CD14-positive monocyte (primary cell): ENCODE measurements at regions not wholly inside any gene's neighbourhood (a gene's known extent, or its start where the extent isn't known, plus 50 kb on each side); places are given as distances from the start of the nearest gene placed in this dataset.

Experiments
- DNase-seq, 3 donors: peaks; one replicate each; pipeline ENCODE4 v3.0.0-alpha.2; 2011 to 2022
- H2AFZ ChIP-seq: 2 replicates; pipeline ENCODE4 v1.6.0; 2012; ENCODE audit warnings: mild to moderate bottlenecking, low read depth, low read length, inconsistent platforms; ENCODE audit not compliant: insufficient read depth, poor library complexity, severe bottlenecking
- H3K27ac ChIP-seq, 2 donors: 1 replicate in 1 of 2; 2 replicates in 1 of 2; pipeline ENCODE4 v1.5.1; 2012 to 2013; ENCODE audit warnings: low read length in 2 of 2, control low read depth in 1 of 2, inconsistent platforms in 1 of 2, low read depth in 1 of 2, mild to moderate bottlenecking in 1 of 2
- H3K27me3 ChIP-seq, 2 donors: one replicate each; pipeline versions ENCODE4 v1.6.0 to v1.6.1; 2011 to 2013; ENCODE audit warnings: low read length in 2 of 2; ENCODE audit not compliant: control insufficient read depth in 2 of 2, insufficient read depth in 2 of 2
- H3K36me3 ChIP-seq, 2 donors: replicated peaks in 1 of 2; 1 replicate in 1 of 2; 2 replicates in 1 of 2; pipeline versions ENCODE4 v1.5.1 to v1.6.1; 2012 to 2013; ENCODE audit warnings: low read length in 2 of 2, control low read depth in 1 of 2, inconsistent platforms in 1 of 2, mild to moderate bottlenecking in 1 of 2; ENCODE audit not compliant: insufficient read depth in 2 of 2, control insufficient read depth in 1 of 2
- H3K4me1 ChIP-seq, 2 donors: 1 replicate in 1 of 2; 2 replicates in 1 of 2; pipeline versions ENCODE4 v1.5.1 to v1.6.1; 2012 to 2013; ENCODE audit warnings: low read length in 2 of 2, control low read depth in 1 of 2, inconsistent platforms in 1 of 2, mild to moderate bottlenecking in 1 of 2, moderate library complexity in 1 of 2; ENCODE audit not compliant: insufficient read depth in 2 of 2, control insufficient read depth in 1 of 2
- H3K4me2 ChIP-seq: replicated peaks from 2 replicates; pipeline ENCODE3; 2012; ENCODE audit warnings: low read length, moderate library complexity, mild to moderate bottlenecking; ENCODE audit not compliant: poor library complexity, severe bottlenecking; ENCODE audit errors: extremely low read depth
- H3K4me3 ChIP-seq, 3 experiments: fragments of 200-600 bp in 1 of 3; sonication (generic) in 1 of 3; replicated peaks in 1 of 3; 1 replicate in 2 of 3; 2 replicates in 1 of 3; pipeline ENCODE4 v1.5.1; 2011 to 2013; ENCODE audit warnings: low read length in 3 of 3, mild to moderate bottlenecking in 3 of 3, control low read depth in 2 of 3, low read depth in 2 of 3, inconsistent platforms in 1 of 3, moderate library complexity in 1 of 3
- H3K79me2 ChIP-seq: 2 replicates; pipeline ENCODE4 v1.6.0; 2012; ENCODE audit warnings: mild to moderate bottlenecking, control low read depth, inconsistent platforms, low read length, moderate library complexity; ENCODE audit not compliant: insufficient read depth
- H3K9ac ChIP-seq: 2 replicates; pipeline ENCODE4 v1.6.0; 2017; ENCODE audit warnings: low read length, mild to moderate bottlenecking; ENCODE audit not compliant: insufficient read depth, poor library complexity, severe bottlenecking
- H3K9me3 ChIP-seq, 2 donors: replicated peaks in 1 of 2; 1 replicate in 1 of 2; 2 replicates in 1 of 2; pipeline versions ENCODE4 v1.5.1 to v1.6.1; 2012 to 2013; ENCODE audit warnings: low read length in 2 of 2, control low read depth in 1 of 2; ENCODE audit not compliant: control insufficient read depth in 1 of 2, insufficient read depth in 1 of 2
- H4K20me1 ChIP-seq: 2 replicates; pipeline ENCODE4 v1.6.0; 2012; ENCODE audit warnings: mild to moderate bottlenecking, low read length, control low read depth, moderate library complexity; ENCODE audit not compliant: insufficient read depth
- H3K27ac Mint-ChIP-seq, 7 donors: one replicate each; pipeline ENCODE4 v1.8.0; 2020; ENCODE audit warnings: mild to moderate bottlenecking in 7 of 7, mixed read lengths in 7 of 7, moderate library complexity in 6 of 7, inconsistent platforms in 2 of 7
- H3K27me3 Mint-ChIP-seq, 3 donors: one replicate each; pipeline ENCODE4 v1.8.0; 2021 to 2022; ENCODE audit warnings: low read depth in 3 of 3, mild to moderate bottlenecking in 3 of 3, mixed read lengths in 3 of 3, moderate library complexity in 3 of 3, inconsistent platforms in 1 of 3
- H3K36me3 Mint-ChIP-seq, 2 donors: one replicate each; pipeline ENCODE4 v1.8.0; 2020; ENCODE audit warnings: mixed read lengths in 2 of 2, inconsistent platforms in 1 of 2, mild to moderate bottlenecking in 1 of 2
- H3K4me1 Mint-ChIP-seq: one replicate; pipeline ENCODE4 v1.8.0; 2020; ENCODE audit warnings: mild to moderate bottlenecking, mixed read lengths
- H3K4me3 Mint-ChIP-seq, 2 donors: one replicate each; pipeline ENCODE4 v1.8.0; 2020; ENCODE audit warnings: mild to moderate bottlenecking in 2 of 2, mixed read lengths in 2 of 2, moderate library complexity in 1 of 2
- H3K9me3 Mint-ChIP-seq, 7 donors: one replicate each; pipeline ENCODE4 v1.8.0; 2020 to 2022; ENCODE audit warnings: mixed read lengths in 7 of 7, mild to moderate bottlenecking in 6 of 7, moderate library complexity in 6 of 7, inconsistent platforms in 2 of 7
- WGBS: methylation state at CpG from one replicate; pipeline ENCODE4 v1.1.5; 2013; ENCODE audit warnings: missing lambda C conversion rate; ENCODE audit not compliant: insufficient coverage; 5-methylcytosine and 5-hydroxymethylcytosine counted together
- intact Hi-C, 2 donors: fragments of 100-400 bp; cut with micrococcal nuclease; formaldehyde crosslinking; loops; one replicate each; pipeline versions ENCODE4 v1.15.0 to v1.15.1; 2023
- TF ChIP-seq, protein P1 (sequence below): fragments of 200-600 bp; IDR thresholded peaks from one replicate; pipeline ENCODE4 v1.8.0; 2022; ENCODE audit warnings: antibody characterized with exemption, mild to moderate bottlenecking

DNA sequence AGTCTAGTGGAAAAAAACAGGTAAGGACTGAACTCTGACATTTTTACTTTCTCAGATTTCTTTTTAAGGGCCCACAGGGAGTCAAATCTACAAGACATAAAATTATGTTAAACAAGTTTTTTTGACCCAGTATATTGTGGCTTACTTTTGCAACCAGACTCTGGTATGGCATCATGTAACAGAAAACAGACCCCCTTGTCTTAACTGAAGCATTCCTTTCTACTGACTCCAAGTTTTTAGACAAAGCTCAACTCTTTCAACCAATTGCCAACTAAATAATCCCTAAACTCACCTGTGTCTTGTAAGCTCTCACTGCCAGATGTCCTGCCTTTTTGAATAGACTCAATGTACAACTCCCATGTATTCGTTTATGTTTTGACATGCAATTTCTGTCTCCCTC lies 64.3 kb downstream of the FASLG start:
- no peak for DNase-seq
- no peak overlapping the region for H3K4me3 ChIP-seq
- no peak overlapping the region for H3K9ac ChIP-seq
- Mint-ChIP-seq H3K4me1 (peaks cover 45% of the 10 kb centered on the region), H3K36me3 (peaks cover 0 to 2% of the 10 kb centered on the region in 2 donors), H3K27me3 (peaks cover 0 to 6% (median 0%) of the 10 kb centered on the region in 3 donors), H3K9me3 (peaks cover 1 to 7% (median 5%) of the 10 kb centered on the region in 7 donors), H3K27ac (no peak overlapping the region), H3K4me3 (no peak overlapping the region)
- no peaks in the 10 kb centered on the region for H3K36me3 ChIP-seq
- WGBS: 88% methylated on average over 1 of the region's 1 CpG
- no peaks in the 10 kb centered on the region for H3K79me2 ChIP-seq
- no peak overlapping the region for H3K4me2 ChIP-seq
- H3K4me1 ChIP-seq: peaks cover 31 to 34% of the 10 kb centered on the region in 2 donors
- no peaks in the 10 kb centered on the region for H3K27me3 ChIP-seq
- peaks cover 3 to 6% of the 10 kb centered on the region in 2 donors for H3K9me3 ChIP-seq
- TF ChIP-seq, protein P1, sequence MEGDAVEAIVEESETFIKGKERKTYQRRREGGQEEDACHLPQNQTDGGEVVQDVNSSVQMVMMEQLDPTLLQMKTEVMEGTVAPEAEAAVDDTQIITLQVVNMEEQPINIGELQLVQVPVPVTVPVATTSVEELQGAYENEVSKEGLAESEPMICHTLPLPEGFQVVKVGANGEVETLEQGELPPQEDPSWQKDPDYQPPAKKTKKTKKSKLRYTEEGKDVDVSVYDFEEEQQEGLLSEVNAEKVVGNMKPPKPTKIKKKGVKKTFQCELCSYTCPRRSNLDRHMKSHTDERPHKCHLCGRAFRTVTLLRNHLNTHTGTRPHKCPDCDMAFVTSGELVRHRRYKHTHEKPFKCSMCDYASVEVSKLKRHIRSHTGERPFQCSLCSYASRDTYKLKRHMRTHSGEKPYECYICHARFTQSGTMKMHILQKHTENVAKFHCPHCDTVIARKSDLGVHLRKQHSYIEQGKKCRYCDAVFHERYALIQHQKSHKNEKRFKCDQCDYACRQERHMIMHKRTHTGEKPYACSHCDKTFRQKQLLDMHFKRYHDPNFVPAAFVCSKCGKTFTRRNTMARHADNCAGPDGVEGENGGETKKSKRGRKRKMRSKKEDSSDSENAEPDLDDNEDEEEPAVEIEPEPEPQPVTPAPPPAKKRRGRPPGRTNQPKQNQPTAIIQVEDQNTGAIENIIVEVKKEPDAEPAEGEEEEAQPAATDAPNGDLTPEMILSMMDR: no peak
- no peaks in the 10 kb centered on the region for H4K20me1 ChIP-seq
- no peak overlapping the region for H3K27ac ChIP-seq
- intact Hi-C loops: loop anchor here in 1 of 2 donors (10.0 kb wide), 1 partner anchor 188 kb away; the partner anchor contains the start of gene SUCO
- H2AFZ ChIP-seq: no peak overlapping the region

DNA sequence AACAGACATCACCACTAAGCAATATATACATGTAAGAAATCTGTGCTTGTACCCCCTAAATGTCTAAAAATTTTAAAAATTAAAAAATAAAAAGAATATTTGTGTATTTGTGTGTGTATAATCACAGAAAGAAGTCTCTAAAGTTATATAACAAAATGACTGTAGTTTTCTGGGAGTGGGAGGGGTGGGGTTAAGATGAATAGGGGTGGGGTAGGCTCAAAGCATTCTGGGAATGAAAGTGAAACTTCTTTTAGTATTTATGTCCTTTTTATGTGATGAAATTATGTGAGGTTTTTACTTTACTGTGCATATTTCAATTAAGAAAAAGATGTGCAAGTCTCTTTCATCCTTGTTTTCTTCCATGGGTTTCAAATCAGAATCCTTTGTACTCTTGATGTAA lies 65.3 kb downstream of the FASLG start:
- peaks cover 0 to 8% (median 0%) of the 10 kb centered on the region in 3 donors for H3K27me3 Mint-ChIP-seq
- Histone ChIP-seq H3K4me2 (no peak overlapping the region), H3K4me1 (peaks cover 31 to 34% of the 10 kb centered on the region in 2 donors), H3K9ac (no peak overlapping the region), H3K4me3 (no peak overlapping the region), H3K79me2 (no peaks in the 10 kb centered on the region), H2AFZ (no peak overlapping the region), H3K27me3 (no peaks in the 10 kb centered on the region), H3K27ac (peak overlapping the region in 1 of 2 donors; percentile 36), H3K9me3 (peaks cover 6 to 8% of the 10 kb centered on the region in 2 donors), H4K20me1 (no peaks in the 10 kb centered on the region), H3K36me3 (no peaks in the 10 kb centered on the region)
- intact Hi-C loops: loop anchor here in 1 of 2 donors (10.0 kb wide), 1 partner anchor 189 kb away; the partner anchor contains the start of gene SUCO
- peak in 1 of 3 donors; percentile 26 for DNase-seq
- TF ChIP-seq, protein P1: no peak
- peaks cover 7 to 15% (median 13%) of the 10 kb centered on the region in 7 donors for H3K9me3 Mint-ChIP-seq
- H3K4me1 Mint-ChIP-seq: peaks cover 47% of the 10 kb centered on the region
- peaks cover 0 to 7% of the 10 kb centered on the region in 2 donors for H3K36me3 Mint-ChIP-seq
- no peak overlapping the region for H3K4me3 Mint-ChIP-seq
- H3K27ac Mint-ChIP-seq: peak overlapping the region; percentile 52 to 86 (median 68)
